Panc1 (cell line): ENCODE measurements at regions not wholly inside any gene's neighbourhood (a gene's known extent, or its start where the extent isn't known, plus 50 kb on each side); places are given as distances from the start of the nearest gene placed in this dataset.

ENCODE experiments used
- ATAC-seq: fragments of 200-7000 bp; cut with Tn5 transposase; 2 replicates; pipeline ENCODE4 v1.9.1; 2020; ENCODE audit warnings: mild to moderate bottlenecking, moderate library complexity
- BruUV-seq: library from RNA; stranded (reverse); fragments of 400-500 nt; replicated peaks from 2 replicates; lab custom pipeline; 2021; lab: Mats Ljungman, UMichigan
- CTCF ChIA-PET: fragments of 300-600 bp; sonication (Branson Sonifier 250); formaldehyde crosslinking; loops from one replicate; lab custom pipeline; 2022; ENCODE audit warnings: antibody characterized with exemption; lab: Charles Lee
- POLR2A ChIA-PET: fragments of 300-600 bp; sonication (Branson Sonifier 250); formaldehyde crosslinking; loops from one replicate; lab custom pipeline; 2022; ENCODE audit warnings: antibody characterized with exemption; lab: Charles Lee
- DNase-seq: peaks from one replicate; pipeline ENCODE4 v3.0.0-alpha.2; 2010; ENCODE audit warnings: low read depth, low spot score
- H3K27ac ChIP-seq: 2 replicates; pipeline ENCODE4 v1.5.1; 2011; ENCODE audit warnings: mild to moderate bottlenecking, low read length, inconsistent platforms
- H3K27me3 ChIP-seq: fragments of 200-500 bp; sonication (Bioruptor generic); 2 replicates; pipeline ENCODE4 v1.6.0; 2014; ENCODE audit warnings: low read length, inconsistent platforms; ENCODE audit not compliant: control insufficient read depth, insufficient read depth
- H3K36me3 ChIP-seq: fragments of 200-500 bp; sonication (Bioruptor generic); 2 replicates; pipeline ENCODE4 v1.5.1; 2014; ENCODE audit warnings: inconsistent platforms, mild to moderate bottlenecking, low read length, moderate library complexity; ENCODE audit not compliant: control insufficient read depth, insufficient read depth
- H3K4me1 ChIP-seq: 2 replicates; pipeline ENCODE4 v1.5.1; 2011; ENCODE audit warnings: inconsistent platforms, mild to moderate bottlenecking, low read length, moderate library complexity; ENCODE audit not compliant: control insufficient read depth, insufficient read depth
- H3K4me3 ChIP-seq, 2 experiments: 2 replicates each; pipeline ENCODE4 v1.5.1; 2011 to 2012; ENCODE audit warnings: low read depth in 2 of 2, low read length in 2 of 2, mild to moderate bottlenecking in 2 of 2, inconsistent platforms in 1 of 2, moderate library complexity in 1 of 2
- H3K9me3 ChIP-seq: fragments of 200-500 bp; sonication (Bioruptor generic); 2 replicates; pipeline ENCODE4 v1.5.1; 2014; ENCODE audit warnings: low read depth, mild to moderate bottlenecking, inconsistent platforms, low read length, moderate library complexity; ENCODE audit not compliant: control insufficient read depth, insufficient read depth
- CTCF ChIP-seq: fragments of 450-650 bp; IDR thresholded peaks from 2 replicates; pipeline ENCODE4 v1.5.1; 2017; ENCODE audit warnings: mild to moderate bottlenecking
- POLR2AphosphoS5 ChIP-seq: IDR thresholded peaks from 2 replicates; pipeline ENCODE4 v1.6.1; 2012; ENCODE audit warnings: mild to moderate bottlenecking, low read depth, low read length, moderate library complexity
- SIN3A ChIP-seq: IDR thresholded peaks from 2 replicates; pipeline ENCODE4 v1.6.1; 2012; ENCODE audit warnings: low read depth, mild to moderate bottlenecking, low read length, moderate library complexity, borderline replicate concordance; ENCODE audit not compliant: insufficient read depth
- TCF7L2 ChIP-seq: IDR thresholded peaks from 2 replicates; pipeline ENCODE4 v1.6.1; 2011; ENCODE audit warnings: mild to moderate bottlenecking, low read depth, low read length, inconsistent platforms
- in situ Hi-C: cut with HindIII; loops from 2 replicates; pipeline ENCODE4 v1.10.0; 2016; ENCODE audit warnings: low sequenced_read_pairs, low pct_unique_long_range_greater_than_20kb
- intact Hi-C: fragments of 100-400 bp; cut with micrococcal nuclease; formaldehyde crosslinking; loops from one replicate; pipeline ENCODE4 v1.10.0; 2022; ENCODE audit not compliant: unreplicated experiment
- TF ChIP-seq, protein P1 (sequence below), 2 experiments: IDR thresholded peaks; 2 replicates each; pipeline ENCODE4 v1.6.1; 2011 to 2012; ENCODE audit warnings: low read depth in 2 of 2, control low read depth in 1 of 2, low read length in 1 of 2, mild to moderate bottlenecking in 1 of 2, moderate library complexity in 1 of 2; ENCODE audit not compliant: insufficient read depth in 1 of 2

DNA sequence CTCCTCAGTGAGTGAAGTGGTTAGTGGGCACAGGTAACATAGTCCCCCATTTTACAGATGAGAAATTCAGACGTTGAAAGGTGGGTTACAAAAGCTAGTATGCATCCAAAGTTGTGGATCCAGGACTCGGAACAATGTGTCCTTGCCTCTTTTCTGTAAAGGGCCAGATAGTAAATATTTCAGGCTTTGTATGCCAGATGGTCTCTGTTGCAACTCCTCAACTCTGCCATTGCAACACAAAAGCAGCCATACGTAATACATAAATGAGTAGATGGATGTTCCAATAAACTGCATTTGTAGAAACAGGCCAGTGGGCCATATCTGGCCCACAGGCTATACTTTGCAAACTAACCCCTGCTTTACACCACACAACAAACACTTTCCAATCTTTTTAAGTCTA lies 166.6 kb upstream of the PKDCC start:
- intact Hi-C loops (no loop called here), in situ Hi-C loops (no loop called here)
- no peaks in the 10 kb centered on the region for H3K4me1 ChIP-seq
- DNase-seq: no peak
- H3K27ac ChIP-seq: no peak overlapping the region
- ATAC-seq: no peak
- CTCF ChIA-PET: no interaction called here
- no peak overlapping the region for H3K4me3 ChIP-seq
- H3K9me3 ChIP-seq: no peaks in the 10 kb centered on the region
- no peaks in the 10 kb centered on the region for H3K27me3 ChIP-seq
- POLR2A ChIA-PET: no interaction called here
- no TSS peak for BruUV-seq
- no peak for TF ChIP-seq POLR2AphosphoS5
- TF ChIP-seq, protein P1, sequence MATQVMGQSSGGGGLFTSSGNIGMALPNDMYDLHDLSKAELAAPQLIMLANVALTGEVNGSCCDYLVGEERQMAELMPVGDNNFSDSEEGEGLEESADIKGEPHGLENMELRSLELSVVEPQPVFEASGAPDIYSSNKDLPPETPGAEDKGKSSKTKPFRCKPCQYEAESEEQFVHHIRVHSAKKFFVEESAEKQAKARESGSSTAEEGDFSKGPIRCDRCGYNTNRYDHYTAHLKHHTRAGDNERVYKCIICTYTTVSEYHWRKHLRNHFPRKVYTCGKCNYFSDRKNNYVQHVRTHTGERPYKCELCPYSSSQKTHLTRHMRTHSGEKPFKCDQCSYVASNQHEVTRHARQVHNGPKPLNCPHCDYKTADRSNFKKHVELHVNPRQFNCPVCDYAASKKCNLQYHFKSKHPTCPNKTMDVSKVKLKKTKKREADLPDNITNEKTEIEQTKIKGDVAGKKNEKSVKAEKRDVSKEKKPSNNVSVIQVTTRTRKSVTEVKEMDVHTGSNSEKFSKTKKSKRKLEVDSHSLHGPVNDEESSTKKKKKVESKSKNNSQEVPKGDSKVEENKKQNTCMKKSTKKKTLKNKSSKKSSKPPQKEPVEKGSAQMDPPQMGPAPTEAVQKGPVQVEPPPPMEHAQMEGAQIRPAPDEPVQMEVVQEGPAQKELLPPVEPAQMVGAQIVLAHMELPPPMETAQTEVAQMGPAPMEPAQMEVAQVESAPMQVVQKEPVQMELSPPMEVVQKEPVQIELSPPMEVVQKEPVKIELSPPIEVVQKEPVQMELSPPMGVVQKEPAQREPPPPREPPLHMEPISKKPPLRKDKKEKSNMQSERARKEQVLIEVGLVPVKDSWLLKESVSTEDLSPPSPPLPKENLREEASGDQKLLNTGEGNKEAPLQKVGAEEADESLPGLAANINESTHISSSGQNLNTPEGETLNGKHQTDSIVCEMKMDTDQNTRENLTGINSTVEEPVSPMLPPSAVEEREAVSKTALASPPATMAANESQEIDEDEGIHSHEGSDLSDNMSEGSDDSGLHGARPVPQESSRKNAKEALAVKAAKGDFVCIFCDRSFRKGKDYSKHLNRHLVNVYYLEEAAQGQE (IDR thresholded peaks at IDR 0.05; ENCODE audit: insufficient read depth in 1 of 2, low read depth in 2 of 2, low read length in 1 of 2): no peak
- no peak for TF ChIP-seq TCF7L2
- no peak for TF ChIP-seq SIN3A
- TF ChIP-seq CTCF: no peak
- no peaks in the 10 kb centered on the region for H3K36me3 ChIP-seq

DNA sequence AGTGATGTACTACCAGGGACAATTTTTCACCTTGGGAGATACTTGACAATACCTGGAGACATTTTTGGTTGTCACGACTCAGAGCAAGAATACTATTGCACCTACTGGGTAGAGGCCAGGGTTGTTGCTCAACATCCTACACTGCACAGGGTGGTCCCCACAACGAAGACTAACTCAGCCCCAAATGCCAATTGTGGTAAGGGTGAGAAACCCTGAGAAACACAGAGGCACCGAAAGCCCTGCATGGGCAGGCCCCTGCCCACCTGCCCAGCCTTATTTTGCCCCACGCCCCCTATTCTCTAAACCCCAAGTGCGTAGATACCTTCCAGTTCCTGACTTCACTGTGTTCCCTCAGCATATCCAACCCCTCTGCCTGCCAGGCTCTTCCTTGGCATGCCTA lies 163.1 kb upstream of the PKDCC start:
- no peaks in the 10 kb centered on the region for H3K27me3 ChIP-seq
- ATAC-seq (no peak), DNase-seq (no peak)
- no peaks in the 10 kb centered on the region for H3K36me3 ChIP-seq
- no peak overlapping the region for H3K27ac ChIP-seq
- in situ Hi-C loops (no loop called here), intact Hi-C loops (no loop called here)
- no peaks in the 10 kb centered on the region for H3K4me1 ChIP-seq
- H3K4me3 ChIP-seq: no peak overlapping the region
- POLR2A ChIA-PET: no interaction called here
- TF ChIP-seq SIN3A: no peak
- TF ChIP-seq POLR2AphosphoS5: no peak
- TF ChIP-seq, protein P1 (IDR thresholded peaks at IDR 0.05; ENCODE audit: insufficient read depth in 1 of 2, low read depth in 2 of 2, low read length in 1 of 2): no peak
- no peak for TF ChIP-seq TCF7L2
- no peak for TF ChIP-seq CTCF
- CTCF ChIA-PET: interaction anchor here (1.1 kb wide), 1 partner anchor 14 kb away, joined by 3 read pairs; no protein-coding TSS in a partner anchor
- BruUV-seq: no TSS peak
- no peaks in the 10 kb centered on the region for H3K9me3 ChIP-seq
